HG03064 (cell line): ENCODE measurements at regions not wholly inside any gene's neighbourhood (a gene's known extent, or its start where the extent isn't known, plus 50 kb on each side); places are given as distances from the start of the nearest gene placed in this dataset.
"Not testable (repeated sequence)": the region's sequence is repeated elsewhere in the genome, so short reads cannot be mapped to it uniquely, and the experiment has no call there.

Experiments
- ATAC-seq: cut with Tn5 transposase; IDR thresholded peaks from one replicate; pipeline ENCODE4 v1.9.1; 2021; ENCODE audit warnings: low read depth; ENCODE audit not compliant: unreplicated experiment

- ATAC-seq = no peak
These were observed 1336.2 kb upstream of the NRXN1 start for GRCh38 chr2:52368141-52368540.

GRCh38 chr2:52365946-52366345 lies 1334.0 kb upstream of the NRXN1 start:
- ATAC-seq = no peak

GRCh38 chr2:52356556-52356955 lies 1324.6 kb upstream of the NRXN1 start:
- ATAC-seq = no peak

GRCh38 chr2:52347292-52347691 lies 1315.4 kb upstream of the NRXN1 start:
- no peak for ATAC-seq

GRCh38 chr2:52345676-52346075 lies 1313.7 kb upstream of the NRXN1 start:
- ATAC-seq = no peak

GRCh38 chr2:52345082-52345481 lies 1313.2 kb upstream of the NRXN1 start:
- no peak for ATAC-seq

- no peak for ATAC-seq
These were observed 1311.9 kb upstream of the NRXN1 start for GRCh38 chr2:52343706-52344266.

GRCh38 chr2:52343010-52343409 lies 1311.1 kb upstream of the NRXN1 start:
- ATAC-seq = no peak

GRCh38 chr2:52342458-52342857 lies 1310.5 kb upstream of the NRXN1 start:
- no peak for ATAC-seq

GRCh38 chr2:52341732-52342131 lies 1309.8 kb upstream of the NRXN1 start:
- no peak for ATAC-seq

GRCh38 chr2:52340171-52340570 lies 1308.2 kb upstream of the NRXN1 start:
- no peak for ATAC-seq

- not testable (repeated sequence) for ATAC-seq
These were observed 1305.9 kb upstream of the NRXN1 start for GRCh38 chr2:52337786-52338185.

GRCh38 chr2:52336951-52337350 lies 1305.0 kb upstream of the NRXN1 start:
- ATAC-seq = no peak

GRCh38 chr2:52335727-52336126 lies 1303.8 kb upstream of the NRXN1 start:
- no peak for ATAC-seq

GRCh38 chr2:52334185-52334584 lies 1302.3 kb upstream of the NRXN1 start:
- no peak for ATAC-seq

GRCh38 chr2:52327641-52328040 lies 1295.7 kb upstream of the NRXN1 start:
- ATAC-seq = no peak

- ATAC-seq = no peak
These were observed 1282.3 kb upstream of the NRXN1 start for GRCh38 chr2:52314231-52314630.

- no peak for ATAC-seq
These were observed 1280.6 kb upstream of the NRXN1 start for GRCh38 chr2:52312486-52312885.

GRCh38 chr2:52311862-52312261 lies 1279.9 kb upstream of the NRXN1 start:
- ATAC-seq = no peak

- ATAC-seq = no peak
These were observed 1276.2 kb upstream of the NRXN1 start for GRCh38 chr2:52308156-52308555.

- ATAC-seq = no peak
These were observed 1262.7 kb upstream of the NRXN1 start for GRCh38 chr2:52294628-52295027.

- no peak for ATAC-seq
These were observed 1260.9 kb upstream of the NRXN1 start for GRCh38 chr2:52292801-52293200.

GRCh38 chr2:52289741-52290140 lies 1257.8 kb upstream of the NRXN1 start:
- ATAC-seq = no peak
